Activated CD8-positive, alpha-beta memory T cell treated with anti-CD3 and anti-CD28 coated beads, Interleukin-2, amount 50 U/mL, for 1 hour (primary cell): ENCODE measurements at regions not wholly inside any gene's neighbourhood (a gene's known extent, or its start where the extent isn't known, plus 50 kb on each side); places are given as distances from the start of the nearest gene placed in this dataset.

Source experiments
- DNase-seq: peaks from one replicate; pipeline ENCODE4 v3.0.0-alpha.2; 2020; ENCODE audit errors: extremely low read depth

DNA sequence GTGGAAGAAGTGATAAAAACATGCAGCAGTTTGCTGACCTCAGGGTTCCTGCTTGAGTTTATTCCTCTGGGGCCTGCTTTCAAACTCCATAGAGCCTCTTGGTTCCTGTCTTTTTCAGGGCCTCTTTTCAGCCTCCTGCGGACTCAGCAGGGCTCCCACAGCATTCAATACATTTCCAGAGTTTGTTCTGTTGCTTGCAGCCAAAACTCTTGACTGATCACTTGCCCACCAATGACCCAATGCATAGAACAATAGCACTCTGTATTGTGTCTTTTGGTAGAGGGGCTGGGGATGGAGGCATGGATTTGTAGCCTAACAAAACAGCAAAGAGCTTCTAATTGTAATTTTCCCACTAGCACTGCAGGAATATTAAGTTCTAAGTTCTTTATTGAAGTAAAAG lies 50.8 kb upstream of the CREB5 start:
- DNase-seq, result no peak

GRCh38 chr7:28362182-28362581 lies 50.1 kb upstream of the CREB5 start:
- no peak for DNase-seq
